HG02763 (cell line): ENCODE measurements at regions not wholly inside any gene's neighbourhood (a gene's known extent, or its start where the extent isn't known, plus 50 kb on each side); places are given as distances from the start of the nearest gene placed in this dataset.
"Not testable (repeated sequence)": the region's sequence is repeated elsewhere in the genome, so short reads cannot be mapped to it uniquely, and the experiment has no call there.

Experiments
- ATAC-seq: cut with Tn5 transposase; IDR thresholded peaks from one replicate; pipeline ENCODE4 v1.9.1; 2021; ENCODE audit warnings: mild to moderate bottlenecking, moderate library complexity; ENCODE audit not compliant: unreplicated experiment

- not testable (repeated sequence) for ATAC-seq
Observed at GRCh38 chr12:131660401-131660800, 50.5 kb upstream of the SFSWAP start.
